ENCODE measurements at regions not wholly inside any gene's neighbourhood (a gene's known extent, or its start where the extent isn't known, plus 50 kb on each side); places are given as distances from the start of the nearest gene placed in this dataset.
"Not testable (repeated sequence)": the region's sequence is repeated elsewhere in the genome, so short reads cannot be mapped to it uniquely, and the experiment has no call there.

DNA sequence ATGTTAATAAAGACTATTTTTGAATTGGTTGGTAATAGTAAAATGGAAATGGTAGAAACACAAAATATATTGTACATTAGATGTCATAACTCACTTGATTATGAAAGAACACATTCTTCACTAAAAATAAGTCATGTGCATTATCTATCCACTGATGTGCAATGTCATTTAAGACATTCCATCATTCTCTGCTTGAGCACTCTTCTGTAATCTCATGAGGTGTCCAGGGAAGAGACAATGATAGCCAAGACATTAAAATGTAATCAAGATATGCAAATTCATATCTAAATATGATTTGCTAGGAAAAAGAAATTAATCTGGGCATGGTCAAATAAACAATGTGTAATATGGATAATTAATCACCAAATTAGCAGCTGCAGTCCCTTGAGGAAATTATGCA, 422.5 kb downstream of the BTG1 start:
- Mint-ChIP-seq H3K27ac (ENCODE audit: unreplicated experiment) (no peak overlapping the region), H3K4me1 (no peaks in the 10 kb centered on the region), H3K36me3 (ENCODE audit: low read depth) (no peaks in the 10 kb centered on the region), H3K9me3 (peaks cover 13% of the 10 kb centered on the region), H3K4me3 (no peak overlapping the region), H3K27me3 (ENCODE audit: low read depth) (no peaks in the 10 kb centered on the region)
- DNase-seq (ENCODE audit: low read depth, low spot score), result no peak
- no peak for TF ChIP-seq CTCF (conservative IDR thresholded peaks at IDR 0.05)

GRCh38 chr12:91722072-91722471, 423.6 kb downstream of the BTG1 start:
- peaks cover 13% of the 10 kb centered on the region for H3K9me3 Mint-ChIP-seq
- no peaks in the 10 kb centered on the region for H3K4me1 Mint-ChIP-seq
- H3K4me3 Mint-ChIP-seq, result no peak overlapping the region
- H3K27me3 Mint-ChIP-seq (ENCODE audit: low read depth), result no peaks in the 10 kb centered on the region
- no peak for DNase-seq (ENCODE audit: low read depth, low spot score)
- H3K27ac Mint-ChIP-seq (ENCODE audit: unreplicated experiment), result no peak overlapping the region
- H3K36me3 Mint-ChIP-seq (ENCODE audit: low read depth), result no peaks in the 10 kb centered on the region
- no peak for TF ChIP-seq CTCF (conservative IDR thresholded peaks at IDR 0.05)

- Mint-ChIP-seq H3K27ac (ENCODE audit: unreplicated experiment) (no peak overlapping the region), H3K27me3 (ENCODE audit: low read depth) (no peaks in the 10 kb centered on the region), H3K4me3 (no peak overlapping the region), H3K4me1 (no peaks in the 10 kb centered on the region), H3K9me3 (peaks cover 13% of the 10 kb centered on the region), H3K36me3 (ENCODE audit: low read depth) (no peaks in the 10 kb centered on the region)
- TF ChIP-seq CTCF (conservative IDR thresholded peaks at IDR 0.05), result no peak
- DNase-seq (ENCODE audit: low read depth, low spot score), result no peak
Measured at GRCh38 chr12:91721023-91721422, 424.6 kb downstream of the BTG1 start.

DNA sequence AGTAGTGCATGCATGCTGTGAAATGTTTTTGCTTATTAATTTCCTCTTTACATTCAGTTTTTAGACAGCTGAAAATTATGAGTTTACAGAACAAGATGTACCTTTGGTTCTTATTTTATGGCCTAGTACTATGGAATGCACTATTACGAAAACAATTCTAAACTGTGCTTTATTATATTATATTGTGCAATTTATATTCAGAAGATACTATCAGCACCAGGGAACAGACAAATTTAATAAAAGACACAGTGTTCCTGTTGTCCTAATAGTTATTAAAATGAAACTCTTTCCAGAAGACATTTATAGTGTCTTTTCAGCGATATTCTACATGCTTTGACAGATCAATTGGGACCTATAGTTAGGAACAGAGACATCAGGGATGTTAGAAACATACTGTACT, 427.3 kb downstream of the BTG1 start:
- Mint-ChIP-seq H3K27me3 (ENCODE audit: low read depth) (no peaks in the 10 kb centered on the region), H3K4me1 (no peaks in the 10 kb centered on the region), H3K36me3 (ENCODE audit: low read depth) (no peaks in the 10 kb centered on the region), H3K27ac (ENCODE audit: unreplicated experiment) (no peak overlapping the region), H3K4me3 (no peak overlapping the region), H3K9me3 (peaks cover 7% of the 10 kb centered on the region)
- TF ChIP-seq CTCF (conservative IDR thresholded peaks at IDR 0.05), result no peak
- no peak for DNase-seq (ENCODE audit: low read depth, low spot score)

- no peak overlapping the region for H3K4me3 Mint-ChIP-seq
- H3K4me1 Mint-ChIP-seq, result no peaks in the 10 kb centered on the region
- H3K36me3 Mint-ChIP-seq (ENCODE audit: low read depth), result peaks cover 4% of the 10 kb centered on the region
- peaks cover 7% of the 10 kb centered on the region for H3K9me3 Mint-ChIP-seq
- no peak for DNase-seq (ENCODE audit: low read depth, low spot score)
- H3K27me3 Mint-ChIP-seq (ENCODE audit: low read depth), result no peaks in the 10 kb centered on the region
- no peak for TF ChIP-seq CTCF (conservative IDR thresholded peaks at IDR 0.05)
- no peak overlapping the region for H3K27ac Mint-ChIP-seq (ENCODE audit: unreplicated experiment)
Measured at GRCh38 chr12:91717804-91718203, 427.8 kb downstream of the BTG1 start.

DNA sequence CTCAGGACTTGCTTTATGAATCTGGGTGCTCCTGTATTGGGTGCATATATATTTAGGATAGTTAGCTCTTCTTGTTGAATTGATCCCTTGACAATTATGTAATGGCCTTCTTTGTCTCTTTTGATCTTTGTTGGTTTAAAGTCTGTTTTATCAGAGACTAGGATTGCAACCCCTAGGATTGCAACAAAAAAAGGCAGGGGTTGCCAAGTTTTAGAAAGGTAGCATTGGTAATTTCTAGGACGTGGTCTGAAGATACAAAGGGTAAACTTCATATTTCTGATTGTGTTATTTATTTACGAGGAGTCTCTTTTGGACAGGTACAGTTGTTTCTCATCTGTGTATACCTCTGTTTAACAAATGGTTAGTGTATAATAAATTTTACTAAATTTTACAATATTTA, 433.7 kb downstream of the BTG1 start:
- H3K27me3 Mint-ChIP-seq (ENCODE audit: low read depth); H3K27ac Mint-ChIP-seq (ENCODE audit: unreplicated experiment); DNase-seq (ENCODE audit: low read depth, low spot score); H3K36me3 Mint-ChIP-seq (ENCODE audit: low read depth); H3K4me1 Mint-ChIP-seq; H3K4me3 Mint-ChIP-seq; H3K9me3 Mint-ChIP-seq: not testable (repeated sequence)
